ENCODE measurements at regions not wholly inside any gene's neighbourhood (a gene's known extent, or its start where the extent isn't known, plus 50 kb on each side); places are given as distances from the start of the nearest gene placed in this dataset.
"Not testable (repeated sequence)": the region's sequence is repeated elsewhere in the genome, so short reads cannot be mapped to it uniquely, and the experiment has no call there.

- peak; percentile 50 for DNase-seq
Observed at GRCh38 chr2:8251291-8251690, 430.6 kb upstream of the ID2 start.

GRCh38 chr2:8251856-8252255, 430.0 kb upstream of the ID2 start:
- DNase-seq: no peak

- no peak for DNase-seq
Observed at GRCh38 chr2:8252997-8253694, 428.7 kb upstream of the ID2 start.

GRCh38 chr2:8253781-8254180, 428.1 kb upstream of the ID2 start:
- no peak for DNase-seq

GRCh38 chr2:8254214-8254613, 427.6 kb upstream of the ID2 start:
- DNase-seq: not testable (repeated sequence)

- no peak for DNase-seq
Observed at GRCh38 chr2:8254791-8255447, 426.9 kb upstream of the ID2 start.

GRCh38 chr2:8255448-8255800, 426.4 kb upstream of the ID2 start:
- DNase-seq: no peak

- no peak for DNase-seq
Observed at GRCh38 chr2:8256905-8257304, 425.0 kb upstream of the ID2 start.

GRCh38 chr2:8257502-8257901, 424.4 kb upstream of the ID2 start:
- no peak for DNase-seq

- no peak for DNase-seq
Observed at GRCh38 chr2:8258406-8258805, 423.4 kb upstream of the ID2 start.

- DNase-seq: no peak
Observed at GRCh38 chr2:8259106-8259840, 422.6 kb upstream of the ID2 start.

- DNase-seq: no peak
Observed at GRCh38 chr2:8259841-8260178, 422.0 kb upstream of the ID2 start.

GRCh38 chr2:8260213-8260612, 421.6 kb upstream of the ID2 start:
- DNase-seq: no peak

GRCh38 chr2:8263901-8264300, 418.0 kb upstream of the ID2 start:
- no peak for DNase-seq

- no peak for DNase-seq
Observed at GRCh38 chr2:8264981-8265380, 416.9 kb upstream of the ID2 start.

- DNase-seq: no peak
Observed at GRCh38 chr2:8265476-8266226, 416.2 kb upstream of the ID2 start.

GRCh38 chr2:8266563-8266962, 415.3 kb upstream of the ID2 start:
- DNase-seq: no peak

- DNase-seq: peak; percentile 75
Observed at GRCh38 chr2:8267048-8267447, 414.8 kb upstream of the ID2 start.

- DNase-seq: no peak
Observed at GRCh38 chr2:8267721-8268120, 414.1 kb upstream of the ID2 start.

- DNase-seq: peak; percentile 65
Observed at GRCh38 chr2:8268172-8268783, 413.6 kb upstream of the ID2 start.

GRCh38 chr2:8270699-8271098, 411.2 kb upstream of the ID2 start:
- no peak for DNase-seq

- peak; percentile 37 for DNase-seq
Observed at GRCh38 chr2:8271461-8271860, 410.4 kb upstream of the ID2 start.

- peak; percentile 30 for DNase-seq
Observed at GRCh38 chr2:8276026-8276425, 405.8 kb upstream of the ID2 start.

Measured in suppressor macrophage treated with lipopolysaccharide for 4 hours (primary cell).